ENCODE measurements at regions not wholly inside any gene's neighbourhood (a gene's known extent, or its start where the extent isn't known, plus 50 kb on each side); places are given as distances from the start of the nearest gene placed in this dataset.

- TF ChIP-seq CTCF (IDR thresholded peaks at IDR 0.05): no peak
- no peak for TF ChIP-seq POLR2A (IDR thresholded peaks at IDR 0.05)
- no peak for TF ChIP-seq EP300 (IDR thresholded peaks at IDR 0.05)
Observed at GRCh38 chr18:47316924-47317323, 65.5 kb upstream of the SKOR2 start.

Data from tibial nerve (tissue), 4 donors.